GM12891 (cell line): ENCODE measurements at regions not wholly inside any gene's neighbourhood (a gene's known extent, or its start where the extent isn't known, plus 50 kb on each side); places are given as distances from the start of the nearest gene placed in this dataset.

Experiments used
- PAX5 ChIP-seq: IDR thresholded peaks from 2 replicates; pipeline ENCODE4 v1.6.1; 2011; ENCODE audit warnings: low read length, moderate library complexity, mild to moderate bottlenecking; ENCODE audit not compliant: insufficient read depth, severe bottlenecking
- POLR2A ChIP-seq: IDR thresholded peaks from 2 replicates; pipeline ENCODE4 v1.6.1; 2011; ENCODE audit warnings: low read depth, low read length, control low read depth
- POLR2AphosphoS5 ChIP-seq: IDR thresholded peaks from 2 replicates; pipeline ENCODE4 v1.6.1; 2011; ENCODE audit warnings: low read depth, low read length, control low read depth
- POU2F2 ChIP-seq: IDR thresholded peaks from 2 replicates; pipeline ENCODE4 v1.6.1; 2011; ENCODE audit warnings: low read depth, mild to moderate bottlenecking, control low read depth, low read length, moderate library complexity
- SPI1 ChIP-seq: IDR thresholded peaks from 2 replicates; pipeline ENCODE4 v1.6.1; 2011; ENCODE audit warnings: low read depth, low read length, control low read depth

GRCh38 chr2:76270096-76270710, 559.5 kb upstream of the GCFC2 start:
- no peak for TF ChIP-seq POLR2A
- TF ChIP-seq POU2F2, result no peak
- TF ChIP-seq POLR2AphosphoS5, result no peak
- TF ChIP-seq SPI1, result no peak
- TF ChIP-seq PAX5, result no peak
